ENCODE measurements at regions not wholly inside any gene's neighbourhood (a gene's known extent, or its start where the extent isn't known, plus 50 kb on each side); places are given as distances from the start of the nearest gene placed in this dataset.

GRCh38 chr5:142486020-142486419, 161.2 kb upstream of the SPRY4 start:
- Histone ChIP-seq H3K27me3 (no peaks in the 10 kb centered on the region), H3K36me3 (no peaks in the 10 kb centered on the region), H3K4me1 (no peaks in the 10 kb centered on the region; the same call in 1 of the 2 replicates), H3K9me3 (no peaks in the 10 kb centered on the region), H3K4me3 (ENCODE audit: low read depth, low read length) (no peak overlapping the region)
- TF ChIP-seq CTCF (IDR thresholded peaks at IDR 0.05; ENCODE audit: low read depth, low read length), result no peak
- DNase-seq, result no peak

- H3K27me3 ChIP-seq, result no peaks in the 10 kb centered on the region
- DNase-seq, result no peak
- no peak for TF ChIP-seq CTCF (IDR thresholded peaks at IDR 0.05; ENCODE audit: low read depth, low read length)
- no peaks in the 10 kb centered on the region for H3K9me3 ChIP-seq
- no peaks in the 10 kb centered on the region for H3K36me3 ChIP-seq
- H3K4me3 ChIP-seq (ENCODE audit: low read depth, low read length), result no peak overlapping the region
- no peaks in the 10 kb centered on the region; the same call in 1 of the 2 replicates for H3K4me1 ChIP-seq
These were observed 160.1 kb upstream of the SPRY4 start for GRCh38 chr5:142484821-142485387.

GRCh38 chr5:142482207-142482606, 157.4 kb upstream of the SPRY4 start:
- Histone ChIP-seq H3K4me3 (ENCODE audit: low read depth, low read length) (no peak overlapping the region), H3K9me3 (no peaks in the 10 kb centered on the region), H3K27me3 (no peaks in the 10 kb centered on the region), H3K4me1 (no peaks in the 10 kb centered on the region; the same call in 1 of the 2 replicates), H3K36me3 (no peaks in the 10 kb centered on the region)
- no peak for TF ChIP-seq CTCF (IDR thresholded peaks at IDR 0.05; ENCODE audit: low read depth, low read length)
- DNase-seq, result no peak

GRCh38 chr5:142481410-142481809, 156.6 kb upstream of the SPRY4 start:
- no peak for TF ChIP-seq CTCF (IDR thresholded peaks at IDR 0.05; ENCODE audit: low read depth, low read length)
- Histone ChIP-seq H3K4me3 (ENCODE audit: low read depth, low read length) (no peak overlapping the region), H3K4me1 (no peaks in the 10 kb centered on the region; the same call in 1 of the 2 replicates), H3K36me3 (no peaks in the 10 kb centered on the region), H3K9me3 (no peaks in the 10 kb centered on the region), H3K27me3 (no peaks in the 10 kb centered on the region)
- DNase-seq, result no peak

GRCh38 chr5:142479854-142480519, 155.2 kb upstream of the SPRY4 start:
- no peak for TF ChIP-seq CTCF (IDR thresholded peaks at IDR 0.05; ENCODE audit: low read depth, low read length)
- Histone ChIP-seq H3K4me3 (ENCODE audit: low read depth, low read length) (no peak overlapping the region), H3K4me1 (no peaks in the 10 kb centered on the region; the same call in 1 of the 2 replicates), H3K27me3 (no peaks in the 10 kb centered on the region), H3K36me3 (no peaks in the 10 kb centered on the region), H3K9me3 (no peaks in the 10 kb centered on the region)
- no peak for DNase-seq

- no peak for DNase-seq
- Histone ChIP-seq H3K27me3 (no peaks in the 10 kb centered on the region), H3K9me3 (no peaks in the 10 kb centered on the region), H3K36me3 (no peaks in the 10 kb centered on the region), H3K4me1 (no peaks in the 10 kb centered on the region; the same call in 1 of the 2 replicates), H3K4me3 (ENCODE audit: low read depth, low read length) (no peak overlapping the region)
- no peak for TF ChIP-seq CTCF (IDR thresholded peaks at IDR 0.05; ENCODE audit: low read depth, low read length)
These were observed 154.3 kb upstream of the SPRY4 start for GRCh38 chr5:142479150-142479549.

All from BE2C (cell line).